Thyroid gland (tissue), 4 donors: ENCODE measurements at regions not wholly inside any gene's neighbourhood (a gene's known extent, or its start where the extent isn't known, plus 50 kb on each side); places are given as distances from the start of the nearest gene placed in this dataset.

Source experiments
- CTCF ChIP-seq, 6 experiments: fragments of 200-600 bp in 3 of 6; fragments of 450-650 bp in 3 of 6; sonication (generic) in 3 of 6; IDR thresholded peaks; one replicate each; pipeline ENCODE4 v1.5.1; 2016 to 2019; ENCODE audit warnings: antibody characterized with exemption in 6 of 6, mild to moderate bottlenecking in 2 of 6, inconsistent platforms in 1 of 6, moderate library complexity in 1 of 6
- POLR2A ChIP-seq, 2 donors: fragments of 450-650 bp; IDR thresholded peaks; one replicate each; pipeline ENCODE4 v1.6.1; 2017; ENCODE audit warnings: antibody characterized with exemption in 2 of 2, mild to moderate bottlenecking in 2 of 2, moderate library complexity in 1 of 2

DNA sequence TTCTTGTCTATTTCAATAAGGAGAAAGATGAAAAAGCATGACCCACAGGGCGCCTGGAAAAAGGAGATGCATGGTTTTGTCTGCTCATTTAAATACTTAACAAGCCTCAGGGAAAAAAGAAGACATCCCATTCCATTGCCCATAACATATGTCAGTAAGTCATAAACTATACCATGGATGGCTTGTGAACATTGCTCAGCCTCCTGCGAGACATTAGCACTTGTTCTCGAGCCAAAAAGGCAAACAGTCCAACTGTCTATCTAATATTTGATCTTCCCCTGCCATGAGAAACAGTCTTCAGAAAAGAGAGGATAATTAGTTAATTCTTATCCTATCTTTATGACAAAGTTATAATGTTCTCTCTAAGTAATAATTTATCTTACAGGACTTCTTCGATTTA, 527.4 kb downstream of the HACE1 start:
- TF ChIP-seq POLR2A (IDR thresholded peaks at IDR 0.05): no peak
- TF ChIP-seq CTCF (IDR thresholded peaks at IDR 0.05): no peak
